ENCODE measurements at regions not wholly inside any gene's neighbourhood (a gene's known extent, or its start where the extent isn't known, plus 50 kb on each side); places are given as distances from the start of the nearest gene placed in this dataset.

DNA sequence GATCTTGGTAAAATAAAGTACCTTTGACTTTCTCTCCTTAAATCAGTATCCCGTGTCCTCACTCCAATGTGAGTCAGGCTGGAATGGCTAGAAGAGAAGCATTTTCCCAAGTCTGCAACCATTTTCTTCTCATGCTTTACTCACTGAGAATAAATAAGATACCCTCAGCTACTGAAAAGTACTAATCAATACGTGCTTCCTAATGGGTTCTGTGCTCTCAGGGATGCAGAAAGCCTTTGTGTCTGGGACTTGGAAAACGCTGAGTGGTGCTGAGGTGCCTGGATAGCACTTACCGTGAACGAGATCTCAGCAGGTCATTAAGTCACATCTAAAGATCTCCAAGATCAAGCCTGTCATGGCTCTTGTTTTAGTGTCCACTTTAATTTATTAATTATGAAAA is 672.3 kb upstream of the C16orf82 start:
- no peak for TF ChIP-seq POLR2A (IDR thresholded peaks at IDR 0.05)
- no peak for TF ChIP-seq CTCF (IDR thresholded peaks at IDR 0.05)

All from upper lobe of left lung (tissue), 4 donors.